ENCODE measurements at regions not wholly inside any gene's neighbourhood (a gene's known extent, or its start where the extent isn't known, plus 50 kb on each side); places are given as distances from the start of the nearest gene placed in this dataset.

DNA sequence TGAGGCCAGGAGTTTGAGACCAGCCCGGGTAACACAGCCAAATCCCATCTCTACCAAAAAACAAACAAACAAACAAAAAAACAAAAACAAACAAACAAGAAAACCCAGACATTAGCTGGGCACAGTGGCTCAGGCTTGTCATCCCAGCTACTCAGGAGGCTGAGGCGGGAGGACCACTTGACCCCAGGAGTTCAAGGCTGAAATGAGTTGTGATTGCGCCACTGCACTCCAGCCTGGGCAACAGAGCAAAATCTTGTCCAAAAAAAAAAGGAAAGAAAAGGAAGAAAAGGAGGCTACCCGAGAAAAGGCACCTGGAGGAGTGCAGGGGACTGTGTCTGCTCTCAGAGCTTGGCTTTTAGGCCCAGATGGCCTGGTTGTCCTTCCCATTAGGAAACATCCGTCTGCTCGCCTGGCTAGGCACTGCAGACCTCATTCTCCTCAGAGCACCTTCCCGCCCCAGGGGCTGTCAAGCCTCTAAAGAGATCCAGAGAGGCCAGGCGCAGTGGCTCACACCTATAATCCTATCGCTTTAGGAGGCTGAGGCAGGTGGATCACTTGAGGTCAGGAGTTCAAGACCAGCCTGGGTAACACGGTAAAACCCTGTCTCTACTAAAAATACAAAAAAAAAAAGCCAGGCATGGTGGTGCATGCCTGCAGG, 185.3 kb upstream of the IER5L start:
- DNase-seq: no peak
- no peaks in the 10 kb centered on the region for H4K20me1 ChIP-seq (ENCODE audit: insufficient read depth, low read length)
- TF ChIP-seq, protein P1, sequence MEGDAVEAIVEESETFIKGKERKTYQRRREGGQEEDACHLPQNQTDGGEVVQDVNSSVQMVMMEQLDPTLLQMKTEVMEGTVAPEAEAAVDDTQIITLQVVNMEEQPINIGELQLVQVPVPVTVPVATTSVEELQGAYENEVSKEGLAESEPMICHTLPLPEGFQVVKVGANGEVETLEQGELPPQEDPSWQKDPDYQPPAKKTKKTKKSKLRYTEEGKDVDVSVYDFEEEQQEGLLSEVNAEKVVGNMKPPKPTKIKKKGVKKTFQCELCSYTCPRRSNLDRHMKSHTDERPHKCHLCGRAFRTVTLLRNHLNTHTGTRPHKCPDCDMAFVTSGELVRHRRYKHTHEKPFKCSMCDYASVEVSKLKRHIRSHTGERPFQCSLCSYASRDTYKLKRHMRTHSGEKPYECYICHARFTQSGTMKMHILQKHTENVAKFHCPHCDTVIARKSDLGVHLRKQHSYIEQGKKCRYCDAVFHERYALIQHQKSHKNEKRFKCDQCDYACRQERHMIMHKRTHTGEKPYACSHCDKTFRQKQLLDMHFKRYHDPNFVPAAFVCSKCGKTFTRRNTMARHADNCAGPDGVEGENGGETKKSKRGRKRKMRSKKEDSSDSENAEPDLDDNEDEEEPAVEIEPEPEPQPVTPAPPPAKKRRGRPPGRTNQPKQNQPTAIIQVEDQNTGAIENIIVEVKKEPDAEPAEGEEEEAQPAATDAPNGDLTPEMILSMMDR (IDR thresholded peaks at IDR 0.05; ENCODE audit: low read length): no peak
- H3F3A ChIP-seq (ENCODE audit: insufficient read depth, low read length): no peaks in the 10 kb centered on the region
- no peaks in the 10 kb centered on the region for H3K9me2 ChIP-seq (replicated peaks; ENCODE audit: insufficient read depth, low read length)
- H3K9me3 ChIP-seq (replicated peaks; ENCODE audit: insufficient read depth, low read length): no peaks in the 10 kb centered on the region
- no peak overlapping the region for H3K9ac ChIP-seq (ENCODE audit: low read length)
- no peaks in the 10 kb centered on the region for H3K4me1 ChIP-seq (ENCODE audit: low read length)
- no peaks in the 10 kb centered on the region for H3K79me2 ChIP-seq (ENCODE audit: low read length)
- H2AFZ ChIP-seq (ENCODE audit: low read length): no peak overlapping the region
- H3K27me3 ChIP-seq (replicated peaks; ENCODE audit: insufficient read depth, low read length): peaks cover 11% of the 10 kb centered on the region
- no peak overlapping the region for H3K4me3 ChIP-seq (ENCODE audit: low read length)
- no peak overlapping the region for H3K4me2 ChIP-seq (ENCODE audit: low read depth, low read length)
- H3K36me3 ChIP-seq (replicated peaks; ENCODE audit: insufficient read depth, low read length): no peaks in the 10 kb centered on the region
- H3K27ac ChIP-seq (ENCODE audit: low read length): no peak overlapping the region

DNA sequence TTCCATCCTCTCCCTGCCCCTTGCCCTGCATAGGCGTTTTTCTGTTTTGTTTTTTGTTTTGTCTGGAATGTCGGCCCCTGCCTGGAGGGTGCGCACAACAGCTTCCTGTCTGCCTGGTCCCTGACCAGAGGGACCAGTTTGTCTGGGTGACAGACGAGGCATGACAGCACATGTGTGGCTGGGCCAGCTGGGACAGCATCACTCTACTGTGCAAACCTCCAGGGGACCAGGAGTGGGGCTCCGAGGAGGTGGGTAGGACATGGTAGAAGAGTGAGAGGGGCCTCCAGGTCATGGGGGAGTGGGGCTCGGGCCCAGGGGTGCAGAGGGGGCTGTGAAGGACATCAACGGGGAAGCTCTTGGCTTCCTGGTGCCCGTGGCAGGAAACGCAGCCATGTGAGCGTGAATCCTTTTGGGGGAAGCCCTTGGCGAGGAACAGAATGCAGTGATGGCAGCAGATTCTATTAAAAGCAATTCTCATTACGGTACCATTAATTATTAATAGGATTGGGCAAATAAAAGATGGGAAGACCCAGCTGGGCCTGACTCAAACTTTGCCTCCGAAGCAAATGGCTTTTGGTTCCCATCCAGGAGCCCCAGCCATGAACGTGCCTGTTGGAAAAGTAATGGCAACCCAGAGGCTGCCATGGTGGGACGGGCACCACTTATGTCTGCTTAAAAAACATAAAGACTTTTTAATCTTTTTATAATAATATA, 184.4 kb upstream of the IER5L start:
- peaks cover 11% of the 10 kb centered on the region for H3K27me3 ChIP-seq (replicated peaks; ENCODE audit: insufficient read depth, low read length)
- H3K9me3 ChIP-seq (replicated peaks; ENCODE audit: insufficient read depth, low read length): no peaks in the 10 kb centered on the region
- no peak overlapping the region for H3K27ac ChIP-seq (ENCODE audit: low read length)
- no peak for DNase-seq
- H3K36me3 ChIP-seq (replicated peaks; ENCODE audit: insufficient read depth, low read length): no peaks in the 10 kb centered on the region
- no peaks in the 10 kb centered on the region for H3K4me1 ChIP-seq (ENCODE audit: low read length)
- no peak for TF ChIP-seq EZH2phosphoT487 (IDR thresholded peaks at IDR 0.05; ENCODE audit: low read length)
- H3K9me2 ChIP-seq (replicated peaks; ENCODE audit: insufficient read depth, low read length): no peaks in the 10 kb centered on the region
- H3K4me3 ChIP-seq (ENCODE audit: low read length): no peak overlapping the region
- H3K4me2 ChIP-seq (ENCODE audit: low read depth, low read length): no peak overlapping the region
- H2AFZ ChIP-seq (ENCODE audit: low read length): no peak overlapping the region
- H4K20me1 ChIP-seq (ENCODE audit: insufficient read depth, low read length): no peaks in the 10 kb centered on the region
- H3K79me2 ChIP-seq (ENCODE audit: low read length): no peaks in the 10 kb centered on the region
- H3F3A ChIP-seq (ENCODE audit: insufficient read depth, low read length): no peaks in the 10 kb centered on the region
- no peak overlapping the region for H3K9ac ChIP-seq (ENCODE audit: low read length)

DNA sequence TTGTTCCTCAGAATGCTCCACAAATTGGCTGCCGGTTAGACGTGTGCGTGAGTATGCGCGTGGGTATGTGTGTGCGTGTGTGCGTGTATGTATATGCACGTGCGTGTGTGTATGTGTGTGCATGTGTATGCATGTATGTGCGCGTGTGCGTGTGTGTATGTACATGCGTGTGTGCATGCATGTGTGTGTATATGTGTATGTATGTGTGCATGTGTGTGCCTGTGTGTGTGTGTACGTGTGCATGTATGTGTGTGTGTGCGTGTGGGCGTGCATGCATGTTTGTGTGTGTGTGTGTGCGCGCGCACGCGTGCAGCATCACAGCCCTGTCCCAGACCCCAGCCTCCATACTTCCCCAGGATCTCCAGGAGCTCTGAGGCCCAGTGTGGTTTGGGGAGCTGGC, 183.1 kb upstream of the IER5L start:
- no peak for DNase-seq
- Histone ChIP-seq H3K4me2 (ENCODE audit: low read depth, low read length) (no peak overlapping the region), H3K27ac (ENCODE audit: low read length) (no peak overlapping the region), H3K9me3 (replicated peaks; ENCODE audit: insufficient read depth, low read length) (no peaks in the 10 kb centered on the region), H3K36me3 (replicated peaks; ENCODE audit: insufficient read depth, low read length) (no peaks in the 10 kb centered on the region), H4K20me1 (ENCODE audit: insufficient read depth, low read length) (no peaks in the 10 kb centered on the region), H3K4me3 (ENCODE audit: low read length) (no peak overlapping the region), H2AFZ (ENCODE audit: low read length) (no peak overlapping the region), H3K9me2 (replicated peaks; ENCODE audit: insufficient read depth, low read length) (no peaks in the 10 kb centered on the region), H3K27me3 (replicated peaks; ENCODE audit: insufficient read depth, low read length) (peaks cover 11% of the 10 kb centered on the region), H3F3A (ENCODE audit: insufficient read depth, low read length) (no peaks in the 10 kb centered on the region), H3K79me2 (ENCODE audit: low read length) (no peaks in the 10 kb centered on the region), H3K4me1 (ENCODE audit: low read length) (no peaks in the 10 kb centered on the region), H3K9ac (ENCODE audit: low read length) (no peak overlapping the region)
- TF ChIP-seq EZH2phosphoT487 (IDR thresholded peaks at IDR 0.05; ENCODE audit: low read length) (no peak), EZH2 (optimal IDR thresholded peaks at IDR 0.05; ENCODE audit: low read depth, low read length) (no peak)
- TF ChIP-seq, protein P1 (IDR thresholded peaks at IDR 0.05; ENCODE audit: low read length): no peak

DNA sequence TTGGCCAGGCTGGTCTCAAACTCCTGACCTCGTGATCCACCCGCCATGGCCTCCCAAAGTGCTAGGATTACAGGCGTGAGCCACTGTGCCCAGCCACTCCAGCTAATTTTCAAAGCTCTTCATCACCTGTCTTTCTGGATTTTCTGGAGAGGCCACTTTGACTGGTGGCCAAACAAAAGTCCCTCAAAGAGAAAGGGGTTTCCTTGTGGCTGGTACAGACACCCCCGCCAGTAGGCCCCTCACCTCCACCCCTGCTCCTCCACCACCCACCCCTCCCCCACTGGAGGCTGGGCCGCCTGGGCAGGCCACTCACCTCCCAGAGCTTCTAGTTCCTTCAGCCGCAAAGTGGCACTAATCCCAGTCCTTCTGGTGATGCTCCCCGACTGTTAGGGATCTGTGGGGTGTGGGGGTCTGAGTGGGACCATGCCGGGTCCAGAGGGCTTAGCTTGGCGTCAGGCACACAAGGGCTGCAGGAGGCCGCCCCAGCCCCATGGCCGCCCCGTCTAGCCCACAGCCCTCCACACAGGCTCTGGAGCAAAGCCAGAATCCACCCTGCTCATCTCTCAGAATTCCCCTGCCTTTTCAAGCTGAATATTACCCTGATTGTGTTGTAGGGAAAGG, 182.0 kb upstream of the IER5L start:
- TF ChIP-seq EZH2 (optimal IDR thresholded peaks at IDR 0.05; ENCODE audit: low read depth, low read length): no peak
- TF ChIP-seq EZH2phosphoT487 (IDR thresholded peaks at IDR 0.05; ENCODE audit: low read length): no peak
- TF ChIP-seq, protein P1 (IDR thresholded peaks at IDR 0.05; ENCODE audit: low read length): no peak
- Histone ChIP-seq H2AFZ (ENCODE audit: low read length) (no peak overlapping the region), H3K4me2 (ENCODE audit: low read depth, low read length) (no peak overlapping the region), H3K9me2 (replicated peaks; ENCODE audit: insufficient read depth, low read length) (no peaks in the 10 kb centered on the region), H3K9me3 (replicated peaks; ENCODE audit: insufficient read depth, low read length) (no peaks in the 10 kb centered on the region), H3K9ac (ENCODE audit: low read length) (no peak overlapping the region), H3K79me2 (ENCODE audit: low read length) (no peaks in the 10 kb centered on the region), H3F3A (ENCODE audit: insufficient read depth, low read length) (no peaks in the 10 kb centered on the region), H3K4me1 (ENCODE audit: low read length) (no peaks in the 10 kb centered on the region), H4K20me1 (ENCODE audit: insufficient read depth, low read length) (no peaks in the 10 kb centered on the region), H3K27me3 (replicated peaks; ENCODE audit: insufficient read depth, low read length) (peaks cover 8% of the 10 kb centered on the region), H3K36me3 (replicated peaks; ENCODE audit: insufficient read depth, low read length) (no peaks in the 10 kb centered on the region), H3K27ac (ENCODE audit: low read length) (no peak overlapping the region), H3K4me3 (ENCODE audit: low read length) (no peak overlapping the region)
- no peak for DNase-seq

All from MM.1S (cell line).